Neuronal stem cell (in vitro differentiated cells): ENCODE measurements at regions not wholly inside any gene's neighbourhood (a gene's known extent, or its start where the extent isn't known, plus 50 kb on each side); places are given as distances from the start of the nearest gene placed in this dataset. TPM values are rescaled to one million over a fixed set of nuclear protein-coding genes. Genes with fewer than 3 reads are reported as not detected.

Source experiments
- DNase-seq: peaks from one replicate; pipeline ENCODE4 v3.0.0-alpha.2; 2013; ENCODE audit warnings: low spot score
- H2AFZ ChIP-seq: one replicate; pipeline ENCODE4 v1.6.1; 2013; ENCODE audit warnings: mild to moderate bottlenecking, low read length, inconsistent platforms
- H2AK5ac ChIP-seq: 2 replicates; pipeline ENCODE4 v1.6.1; 2013; ENCODE audit warnings: low read depth, mild to moderate bottlenecking, inconsistent platforms, low read length, moderate library complexity, mixed read lengths
- H2BK120ac ChIP-seq: 2 replicates; pipeline ENCODE4 v1.6.1; 2013; ENCODE audit warnings: low read depth, mild to moderate bottlenecking, inconsistent platforms, low read length, moderate library complexity, mixed read lengths
- H2BK12ac ChIP-seq: one replicate; pipeline ENCODE4 v1.6.1; 2013; ENCODE audit warnings: low read length, inconsistent platforms
- H2BK15ac ChIP-seq: 2 replicates; pipeline ENCODE4 v1.6.1; 2013; ENCODE audit warnings: mild to moderate bottlenecking, low read length, inconsistent platforms, mixed read lengths
- H2BK5ac ChIP-seq: one replicate; pipeline ENCODE4 v1.6.1; 2013; ENCODE audit warnings: inconsistent platforms, mild to moderate bottlenecking, low read length, moderate library complexity
- H3K14ac ChIP-seq: one replicate; pipeline ENCODE4 v1.6.1; 2013; ENCODE audit warnings: low read length, inconsistent platforms
- H3K18ac ChIP-seq: 2 replicates; pipeline ENCODE4 v1.6.1; 2013; ENCODE audit warnings: low read length, inconsistent platforms
- H3K23ac ChIP-seq: 2 replicates; pipeline ENCODE4 v1.6.1; 2013; ENCODE audit warnings: low read depth, mild to moderate bottlenecking, mixed read lengths, low read length, inconsistent platforms; ENCODE audit not compliant: poor library complexity
- H3K27ac ChIP-seq: replicated peaks from 3 replicates; pipeline ENCODE4 v1.5.1; 2013; ENCODE audit warnings: low read length, inconsistent platforms
- H3K27me3 ChIP-seq, 3 experiments: 2 replicates each; pipeline ENCODE4 v1.6.1; 2013; ENCODE audit warnings: low read length in 3 of 3, mild to moderate bottlenecking in 2 of 3, inconsistent platforms in 1 of 3, low read depth in 1 of 3, mixed read lengths in 1 of 3, moderate library complexity in 1 of 3; ENCODE audit not compliant: control insufficient read depth in 3 of 3, insufficient read depth in 3 of 3
- H3K36me3 ChIP-seq, 2 donors: replicated peaks in 1 of 2; 2 replicates each; pipeline ENCODE4 v1.6.1; 2013; ENCODE audit warnings: low read length in 2 of 2; ENCODE audit not compliant: control insufficient read depth in 2 of 2, insufficient read depth in 2 of 2
- H3K4ac ChIP-seq: 2 replicates; pipeline ENCODE4 v1.6.1; 2013; ENCODE audit warnings: inconsistent platforms, mild to moderate bottlenecking, low read length, moderate library complexity
- H3K4me1 ChIP-seq, 2 donors: 1 replicate in 1 of 2; 2 replicates in 1 of 2; pipeline ENCODE4 v1.6.1; 2013; ENCODE audit warnings: low read length in 2 of 2, low read depth in 1 of 2; ENCODE audit not compliant: control insufficient read depth in 2 of 2, insufficient read depth in 1 of 2
- H3K4me2 ChIP-seq: one replicate; pipeline ENCODE4 v1.6.1; 2013; ENCODE audit warnings: mild to moderate bottlenecking, low read length, inconsistent platforms; ENCODE audit not compliant: insufficient read depth, poor library complexity, severe bottlenecking
- H3K4me3 ChIP-seq, 2 donors: 2 replicates each; pipeline ENCODE4 v1.5.1; 2013; ENCODE audit warnings: low read length in 2 of 2, mild to moderate bottlenecking in 2 of 2, inconsistent platforms in 1 of 2, moderate library complexity in 1 of 2
- H3K79me1 ChIP-seq: one replicate; pipeline ENCODE4 v1.6.1; 2013; ENCODE audit warnings: low read depth, mild to moderate bottlenecking, inconsistent platforms, low read length, moderate library complexity
- H3K9ac ChIP-seq: one replicate; pipeline ENCODE4 v1.6.1; 2013; ENCODE audit warnings: mild to moderate bottlenecking, low read depth, low read length, inconsistent platforms; ENCODE audit not compliant: poor library complexity
- H3K9me3 ChIP-seq, 2 donors: replicated peaks in 1 of 2; 2 replicates each; pipeline versions ENCODE3 to v1.6.1; 2013; ENCODE audit warnings: low read length in 2 of 2, mild to moderate bottlenecking in 2 of 2, inconsistent platforms in 1 of 2, low read depth in 1 of 2, mixed read lengths in 1 of 2, moderate library complexity in 1 of 2; ENCODE audit not compliant: control insufficient read depth in 2 of 2, insufficient read depth in 1 of 2
- H4K8ac ChIP-seq: one replicate; pipeline ENCODE4 v1.6.1; 2013; ENCODE audit warnings: low read depth, mild to moderate bottlenecking, inconsistent platforms, low read length, moderate library complexity
- H4K91ac ChIP-seq: one replicate; pipeline ENCODE4 v1.6.1; 2013; ENCODE audit warnings: low read length, low read depth, mild to moderate bottlenecking, inconsistent platforms; ENCODE audit not compliant: poor library complexity
- small RNA-seq: library from polyadenylated mRNA; stranded (forward); fragments of <200 nt; extraction: miRNeasy Mini kit (QIAGEN cat#:217004); gene quantifications from one replicate; pipeline ENCODE3, GENCODE V24; 2013; ENCODE audit not compliant: insufficient read depth

DNA sequence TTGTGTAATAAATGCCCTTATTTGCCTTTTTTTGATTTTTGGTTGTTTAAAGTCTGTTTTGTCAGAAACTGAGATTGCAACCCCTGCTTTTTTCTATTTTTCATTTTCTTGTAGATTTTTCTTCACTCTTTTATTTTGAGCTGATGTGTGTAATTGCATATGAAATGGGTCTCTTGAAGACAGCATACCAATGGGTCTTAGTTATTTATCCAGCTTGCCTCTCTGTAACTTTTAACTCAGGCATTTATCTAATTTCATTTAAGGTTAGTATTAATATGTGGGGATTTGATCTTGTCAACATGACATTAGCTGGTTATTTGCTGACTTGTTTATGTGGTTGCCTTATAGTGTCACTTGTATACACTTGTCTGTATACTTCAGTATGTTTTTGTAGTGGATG lies 378.0 kb downstream of the CPXCR1 start:
- no peaks in the 10 kb centered on the region for H3K79me1 ChIP-seq
- no peak overlapping the region for H3K9ac ChIP-seq
- no peaks in the 10 kb centered on the region for H3K36me3 ChIP-seq
- H3K4me1 ChIP-seq = no peaks in the 10 kb centered on the region
- H3K9me3 ChIP-seq = no peaks in the 10 kb centered on the region
- H2BK15ac ChIP-seq = no peak overlapping the region
- no peak for DNase-seq
- no peak overlapping the region for H3K27ac ChIP-seq
- H2BK5ac ChIP-seq = no peak overlapping the region
- H3K4me3 ChIP-seq = no peak overlapping the region
- H3K23ac ChIP-seq = no peak overlapping the region
- no peak overlapping the region for H4K8ac ChIP-seq
- no peak overlapping the region for H2BK12ac ChIP-seq
- H3K14ac ChIP-seq = no peak overlapping the region
- no peak overlapping the region for H2AFZ ChIP-seq
- no peak overlapping the region for H3K18ac ChIP-seq
- H3K4ac ChIP-seq = no peak overlapping the region
- H3K27me3 ChIP-seq = no peaks in the 10 kb centered on the region
- H2AK5ac ChIP-seq = no peak overlapping the region
- no peak overlapping the region for H4K91ac ChIP-seq
- H2BK120ac ChIP-seq = no peak overlapping the region
- H3K4me2 ChIP-seq = no peak overlapping the region

Small RNA genes lying in the stretch of these regions (small RNA-seq; reads per million reads assigned to genes)
- gene AL731768.1 = not detected
